ENCODE measurements at regions not wholly inside any gene's neighbourhood (a gene's known extent, or its start where the extent isn't known, plus 50 kb on each side); places are given as distances from the start of the nearest gene placed in this dataset.

- no peaks in the 10 kb centered on the region for H3K36me3 ChIP-seq (ENCODE audit: insufficient read depth, low read length, poor library complexity, severe bottlenecking)
- no peak for DNase-seq (ENCODE audit: low spot score)
- intact Hi-C loops (cut with micrococcal nuclease; ENCODE audit: unreplicated experiment), result no loop called here
- BruUV-seq (replicated peaks), result no TSS peak
- TF ChIP-seq CTCF (conservative IDR thresholded peaks at IDR 0.05; ENCODE audit: low read depth, low read length) (no peak), EZH2 (IDR thresholded peaks at IDR 0.05; ENCODE audit: borderline replicate concordance, low read depth, low read length, poor library complexity, severe bottlenecking) (no peak)
- no peaks in the 10 kb centered on the region for H3K9me3 ChIP-seq (ENCODE audit: low read depth, low read length, poor library complexity, severe bottlenecking)
- no peaks in the 10 kb centered on the region for H3K4me1 ChIP-seq (ENCODE audit: insufficient read depth, low read length, poor library complexity, severe bottlenecking)
- CTCF ChIA-PET, result no interaction called here
- no peak overlapping the region for H3K4me3 ChIP-seq (ENCODE audit: low read depth, low read length, poor library complexity, severe bottlenecking)
- H3K27me3 ChIP-seq (replicated peaks; ENCODE audit: insufficient read depth, low read depth, low read length, poor library complexity), result peaks cover 14% of the 10 kb centered on the region
- POLR2A ChIA-PET (ENCODE audit: low non-redundant PET), result no interaction called here
- no peak overlapping the region for H3K27ac ChIP-seq (ENCODE audit: low read depth, low read length, poor library complexity, severe bottlenecking)
Observed at GRCh38 chr15:39347453-39347852, 233.4 kb upstream of the THBS1 start.

- no peak overlapping the region for H3K27ac ChIP-seq (ENCODE audit: low read depth, low read length, poor library complexity, severe bottlenecking)
- H3K4me1 ChIP-seq (ENCODE audit: insufficient read depth, low read length, poor library complexity, severe bottlenecking), result no peaks in the 10 kb centered on the region
- ChIA-PET CTCF (no interaction called here), POLR2A (ENCODE audit: low non-redundant PET) (no interaction called here)
- no peaks in the 10 kb centered on the region for H3K9me3 ChIP-seq (ENCODE audit: low read depth, low read length, poor library complexity, severe bottlenecking)
- TF ChIP-seq CTCF (conservative IDR thresholded peaks at IDR 0.05; ENCODE audit: low read depth, low read length), result no peak
- no peak for TF ChIP-seq EZH2 (IDR thresholded peaks at IDR 0.05; ENCODE audit: borderline replicate concordance, low read depth, low read length, poor library complexity, severe bottlenecking)
- intact Hi-C loops (cut with micrococcal nuclease; ENCODE audit: unreplicated experiment), result no loop called here
- no peak for DNase-seq (ENCODE audit: low spot score)
- peaks cover 13% of the 10 kb centered on the region for H3K27me3 ChIP-seq (replicated peaks; ENCODE audit: insufficient read depth, low read depth, low read length, poor library complexity)
- no peaks in the 10 kb centered on the region for H3K36me3 ChIP-seq (ENCODE audit: insufficient read depth, low read length, poor library complexity, severe bottlenecking)
- no TSS peak for BruUV-seq (replicated peaks)
- no peak overlapping the region for H3K4me3 ChIP-seq (ENCODE audit: low read depth, low read length, poor library complexity, severe bottlenecking)
Observed at GRCh38 chr15:39350785-39351184, 230.1 kb upstream of the THBS1 start.

- H3K9me3 ChIP-seq (ENCODE audit: low read depth, low read length, poor library complexity, severe bottlenecking), result no peaks in the 10 kb centered on the region
- intact Hi-C loops (cut with micrococcal nuclease; ENCODE audit: unreplicated experiment), result no loop called here
- no peaks in the 10 kb centered on the region for H3K4me1 ChIP-seq (ENCODE audit: insufficient read depth, low read length, poor library complexity, severe bottlenecking)
- CTCF ChIA-PET, result no interaction called here
- H3K27ac ChIP-seq (ENCODE audit: low read depth, low read length, poor library complexity, severe bottlenecking), result no peak overlapping the region
- TF ChIP-seq CTCF (conservative IDR thresholded peaks at IDR 0.05; ENCODE audit: low read depth, low read length), result no peak
- TF ChIP-seq EZH2 (IDR thresholded peaks at IDR 0.05; ENCODE audit: borderline replicate concordance, low read depth, low read length, poor library complexity, severe bottlenecking), result no peak
- H3K4me3 ChIP-seq (ENCODE audit: low read depth, low read length, poor library complexity, severe bottlenecking), result no peak overlapping the region
- POLR2A ChIA-PET (ENCODE audit: low non-redundant PET), result no interaction called here
- H3K27me3 ChIP-seq (replicated peaks; ENCODE audit: insufficient read depth, low read depth, low read length, poor library complexity), result peaks cover 27% of the 10 kb centered on the region
- BruUV-seq (replicated peaks), result no TSS peak
- H3K36me3 ChIP-seq (ENCODE audit: insufficient read depth, low read length, poor library complexity, severe bottlenecking), result no peaks in the 10 kb centered on the region
- DNase-seq (ENCODE audit: low spot score), result no peak
Observed at GRCh38 chr15:39354189-39354588, 226.7 kb upstream of the THBS1 start.
